IPS-18a (cell line): ENCODE measurements at regions not wholly inside any gene's neighbourhood (a gene's known extent, or its start where the extent isn't known, plus 50 kb on each side); places are given as distances from the start of the nearest gene placed in this dataset.
"Not testable (repeated sequence)": the region's sequence is repeated elsewhere in the genome, so short reads cannot be mapped to it uniquely, and the experiment has no call there.

Experiments
- H3K27ac ChIP-seq: one replicate; pipeline ENCODE4 v1.5.1; 2013; ENCODE audit warnings: low read length
- H3K27me3 ChIP-seq: one replicate; pipeline ENCODE4 v1.6.1; 2013; ENCODE audit warnings: mild to moderate bottlenecking, low read length; ENCODE audit not compliant: control insufficient read depth, insufficient read depth
- H3K36me3 ChIP-seq: one replicate; pipeline ENCODE4 v1.6.1; 2013; ENCODE audit warnings: low read depth, low read length; ENCODE audit not compliant: control insufficient read depth
- H3K4me1 ChIP-seq: one replicate; pipeline ENCODE4 v1.6.1; 2013; ENCODE audit warnings: low read depth, low read length; ENCODE audit not compliant: control insufficient read depth
- H3K4me3 ChIP-seq: one replicate; pipeline ENCODE4 v1.5.1; 2013; ENCODE audit warnings: low read length
- H3K9ac ChIP-seq: one replicate; pipeline ENCODE4 v1.6.1; 2013; ENCODE audit warnings: mild to moderate bottlenecking, low read length, moderate library complexity
- H3K9me3 ChIP-seq: one replicate; pipeline ENCODE4 v1.6.1; 2013; ENCODE audit warnings: low read depth, low read length; ENCODE audit not compliant: control insufficient read depth

GRCh38 chr4:173647902-173648301 is 117.9 kb upstream of the HAND2 start:
- peaks cover 4% of the 10 kb centered on the region for H3K4me1 ChIP-seq
- H3K27me3 ChIP-seq = no peaks in the 10 kb centered on the region
- no peak overlapping the region for H3K9ac ChIP-seq
- no peaks in the 10 kb centered on the region for H3K36me3 ChIP-seq
- H3K9me3 ChIP-seq = no peaks in the 10 kb centered on the region
- no peak overlapping the region for H3K27ac ChIP-seq
- no peak overlapping the region for H3K4me3 ChIP-seq

GRCh38 chr4:173642509-173642908 is 112.5 kb upstream of the HAND2 start:
- H3K27me3 ChIP-seq = no peaks in the 10 kb centered on the region
- H3K36me3 ChIP-seq = no peaks in the 10 kb centered on the region

GRCh38 chr4:173635395-173635794 is 105.4 kb upstream of the HAND2 start:
- no peak overlapping the region for H3K4me3 ChIP-seq
- no peak overlapping the region for H3K27ac ChIP-seq
- no peaks in the 10 kb centered on the region for H3K36me3 ChIP-seq
- no peaks in the 10 kb centered on the region for H3K4me1 ChIP-seq
- no peak overlapping the region for H3K9ac ChIP-seq
- peaks cover 16% of the 10 kb centered on the region for H3K9me3 ChIP-seq
- no peaks in the 10 kb centered on the region for H3K27me3 ChIP-seq

More at GRCh38 chr4:173642509-173642908, 112.5 kb upstream of the HAND2 start:
- H3K27ac ChIP-seq = no peak overlapping the region
- no peaks in the 10 kb centered on the region for H3K9me3 ChIP-seq
- H3K4me1 ChIP-seq = peaks cover 13% of the 10 kb centered on the region
- no peak overlapping the region for H3K9ac ChIP-seq
- no peak overlapping the region for H3K4me3 ChIP-seq

GRCh38 chr4:173626277-173626676 is 96.2 kb upstream of the HAND2 start:
- H3K9ac ChIP-seq = no peak overlapping the region
- H3K27ac ChIP-seq = no peak overlapping the region
- no peak overlapping the region for H3K4me3 ChIP-seq
- peaks cover 5% of the 10 kb centered on the region for H3K9me3 ChIP-seq
- H3K4me1 ChIP-seq = no peaks in the 10 kb centered on the region
- H3K27me3 ChIP-seq = no peaks in the 10 kb centered on the region
- H3K36me3 ChIP-seq = no peaks in the 10 kb centered on the region

GRCh38 chr4:173618648-173619047 is 88.6 kb upstream of the HAND2 start:
- H3K4me3 ChIP-seq = not testable (repeated sequence)

GRCh38 chr4:173609158-173609557 is 79.1 kb upstream of the HAND2 start:
- Histone ChIP-seq H3K27me3 (no peaks in the 10 kb centered on the region), H3K36me3 (no peaks in the 10 kb centered on the region), H3K27ac (no peak overlapping the region), H3K9me3 (no peaks in the 10 kb centered on the region), H3K9ac (peak overlapping the region; percentile 50), H3K4me1 (peaks cover 6% of the 10 kb centered on the region), H3K4me3 (peak overlapping the region; percentile 60)

More at GRCh38 chr4:173618648-173619047, 88.6 kb upstream of the HAND2 start:
- H3K27ac ChIP-seq, H3K9ac ChIP-seq, H3K9me3 ChIP-seq, H3K27me3 ChIP-seq, H3K36me3 ChIP-seq, H3K4me1 ChIP-seq: not testable (repeated sequence)

- H3K9me3 ChIP-seq = not testable (repeated sequence)
Measured at GRCh38 chr4:173608632-173609031, 78.6 kb upstream of the HAND2 start.

GRCh38 chr4:173591760-173592159 is 61.7 kb upstream of the HAND2 start:
- Histone ChIP-seq H3K4me3 (no peak overlapping the region), H3K9me3 (no peaks in the 10 kb centered on the region), H3K27ac (no peak overlapping the region), H3K27me3 (no peaks in the 10 kb centered on the region), H3K4me1 (no peaks in the 10 kb centered on the region), H3K9ac (no peak overlapping the region), H3K36me3 (no peaks in the 10 kb centered on the region)

More at GRCh38 chr4:173608632-173609031, 78.6 kb upstream of the HAND2 start:
- peak overlapping the region; percentile 50 for H3K9ac ChIP-seq
- H3K27me3 ChIP-seq, H3K36me3 ChIP-seq, H3K27ac ChIP-seq, H3K4me1 ChIP-seq: not testable (repeated sequence)
- H3K4me3 ChIP-seq = peak overlapping the region; percentile 60

- no peaks in the 10 kb centered on the region for H3K4me1 ChIP-seq
- no peaks in the 10 kb centered on the region for H3K9me3 ChIP-seq
- no peak overlapping the region for H3K9ac ChIP-seq
- no peaks in the 10 kb centered on the region for H3K36me3 ChIP-seq
- no peak overlapping the region for H3K4me3 ChIP-seq
- no peak overlapping the region for H3K27ac ChIP-seq
- H3K27me3 ChIP-seq = no peaks in the 10 kb centered on the region
Measured at GRCh38 chr4:173590697-173591096, 60.7 kb upstream of the HAND2 start.

GRCh38 chr4:173585876-173586572 is 56.0 kb upstream of the HAND2 start:
- Histone ChIP-seq H3K27ac (no peak overlapping the region), H3K9me3 (no peaks in the 10 kb centered on the region), H3K9ac (no peak overlapping the region), H3K36me3 (no peaks in the 10 kb centered on the region), H3K4me1 (no peaks in the 10 kb centered on the region), H3K4me3 (no peak overlapping the region), H3K27me3 (no peaks in the 10 kb centered on the region)

- H3K36me3 ChIP-seq = no peaks in the 10 kb centered on the region
- H3K9ac ChIP-seq = no peak overlapping the region
- H3K27ac ChIP-seq = no peak overlapping the region
Measured at GRCh38 chr4:173584506-173584905, 54.5 kb upstream of the HAND2 start.

More at GRCh38 chr4:173584506-173584905, 54.5 kb upstream of the HAND2 start:
- no peaks in the 10 kb centered on the region for H3K9me3 ChIP-seq
- no peak overlapping the region for H3K4me3 ChIP-seq
- H3K4me1 ChIP-seq = no peaks in the 10 kb centered on the region
- no peaks in the 10 kb centered on the region for H3K27me3 ChIP-seq
